ENCODE measurements at regions not wholly inside any gene's neighbourhood (a gene's known extent, or its start where the extent isn't known, plus 50 kb on each side); places are given as distances from the start of the nearest gene placed in this dataset.

DNA sequence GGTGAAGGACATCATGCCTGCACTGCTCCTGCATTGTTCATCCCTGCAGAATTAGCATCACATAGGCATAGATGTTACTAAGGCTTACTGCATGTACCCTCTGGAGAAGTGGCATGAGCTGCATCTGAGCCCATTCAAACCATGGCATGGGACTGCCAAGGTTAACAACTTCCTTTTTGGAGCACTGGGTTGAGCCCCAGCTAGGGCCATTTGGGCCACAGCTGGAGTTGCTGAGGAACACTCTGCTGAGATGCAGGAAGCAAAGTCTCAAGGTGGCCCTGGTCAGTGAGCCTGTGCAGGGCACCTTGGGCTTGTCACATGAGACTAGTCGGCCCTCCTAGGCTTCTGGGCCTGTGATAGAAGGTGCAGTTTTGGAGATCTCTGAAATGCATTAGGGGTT is 511.2 kb downstream of the C12orf50 start:
- H3K27ac ChIP-seq, result no peak overlapping the region
- TF ChIP-seq CTCF (conservative IDR thresholded peaks at IDR 0.05), result no peak

DNA sequence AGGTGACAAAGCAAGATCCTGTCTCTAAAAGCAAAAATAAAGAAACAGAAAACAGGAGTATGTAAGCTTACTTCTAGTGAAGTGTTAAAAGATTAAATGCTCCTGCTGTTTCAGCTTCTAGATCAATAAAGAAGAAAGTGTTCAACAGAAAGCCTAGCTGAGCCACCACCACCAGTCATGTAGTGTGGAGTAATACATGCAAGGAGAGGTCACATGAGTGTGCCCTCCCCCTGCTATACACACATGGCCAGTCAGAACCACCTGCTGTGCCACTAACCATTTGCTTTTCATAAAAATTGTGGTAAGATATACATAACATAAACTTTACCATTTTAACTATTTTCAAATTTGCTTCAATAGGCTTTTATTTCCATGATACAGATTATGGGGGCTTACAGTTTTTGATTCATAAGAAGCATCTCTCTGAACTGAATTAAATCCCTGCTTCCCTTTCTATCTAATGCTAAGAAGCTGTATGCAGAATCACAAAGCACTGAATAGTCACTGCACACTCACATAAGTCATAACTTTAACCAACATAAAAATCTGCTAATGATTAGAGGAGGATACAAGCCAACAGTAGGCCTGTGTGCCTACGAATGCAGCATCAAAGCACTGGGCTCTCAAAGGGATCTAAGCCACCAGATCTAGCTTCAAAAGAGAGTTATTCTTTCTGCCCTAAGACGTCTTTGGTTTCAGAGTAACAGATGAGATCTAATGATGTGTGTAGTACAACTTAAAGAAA is 515.5 kb downstream of the C12orf50 start:
- H3K27ac ChIP-seq, result no peak overlapping the region
- no peak for TF ChIP-seq CTCF (conservative IDR thresholded peaks at IDR 0.05)

GRCh38 chr12:87511371-87511770 is 517.8 kb downstream of the C12orf50 start:
- no peak for TF ChIP-seq CTCF (conservative IDR thresholded peaks at IDR 0.05)

DNA sequence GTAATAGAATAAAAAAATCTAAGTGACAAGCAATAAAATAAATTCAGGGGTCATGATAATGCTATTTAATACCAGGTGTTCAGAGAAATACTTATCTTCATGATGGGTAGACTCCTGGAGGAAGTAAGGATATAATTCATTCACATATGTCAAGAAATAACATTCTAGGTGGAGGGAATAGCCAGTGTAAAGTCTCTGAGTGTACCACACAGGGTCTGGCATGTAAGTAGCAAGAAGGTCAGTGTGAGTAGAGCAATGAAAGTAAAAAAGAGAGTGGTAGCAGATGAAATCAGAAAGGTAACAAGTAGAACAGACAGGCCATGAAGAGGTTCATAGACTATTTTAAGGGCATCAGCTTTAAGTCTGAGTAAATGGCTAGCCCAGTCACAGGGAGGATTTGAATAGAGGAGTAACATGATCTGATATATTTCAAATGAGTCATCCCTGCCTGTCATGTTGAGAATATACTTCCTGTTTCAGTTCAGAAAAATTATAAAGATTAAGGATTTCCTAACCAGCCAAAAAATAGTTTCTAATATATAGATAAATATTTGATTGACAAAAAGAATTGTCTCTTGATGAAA is 519.9 kb downstream of the C12orf50 start:
- no peak overlapping the region for H3K27ac ChIP-seq
- TF ChIP-seq CTCF (conservative IDR thresholded peaks at IDR 0.05), result no peak

More at GRCh38 chr12:87511371-87511770, 517.8 kb downstream of the C12orf50 start:
- no peak overlapping the region for H3K27ac ChIP-seq

DNA sequence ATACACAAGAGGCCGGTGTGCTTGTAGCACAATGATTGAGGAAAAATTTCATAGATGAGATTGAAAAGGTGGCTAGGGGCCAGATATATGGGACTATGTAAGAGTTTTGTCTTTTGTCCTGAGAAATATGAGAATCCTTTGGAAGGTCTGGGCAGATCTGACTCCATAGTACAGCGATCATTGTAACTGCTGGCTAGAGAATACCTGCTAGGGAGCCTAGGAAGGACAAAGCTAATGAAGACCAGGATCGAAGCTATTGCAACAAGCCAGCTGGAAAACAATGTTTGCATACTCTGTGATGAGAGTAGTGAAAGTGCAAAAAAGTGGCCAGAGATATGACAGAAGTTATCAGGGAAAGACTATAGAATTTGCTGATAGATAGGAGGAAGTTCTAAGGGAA is 537.6 kb downstream of the C12orf50 start:
- H3K27ac ChIP-seq, result no peak overlapping the region
- TF ChIP-seq CTCF (conservative IDR thresholded peaks at IDR 0.05), result no peak

GRCh38 chr12:87491089-87491488 is 538.1 kb downstream of the C12orf50 start:
- no peak overlapping the region for H3K27ac ChIP-seq
- TF ChIP-seq CTCF (conservative IDR thresholded peaks at IDR 0.05), result no peak

- no peak overlapping the region for H3K27ac ChIP-seq
- no peak for TF ChIP-seq CTCF (conservative IDR thresholded peaks at IDR 0.05)
Measured at GRCh38 chr12:87469295-87469694, 559.9 kb downstream of the C12orf50 start.
